Hepatocyte (in vitro differentiated cells): ENCODE measurements at regions not wholly inside any gene's neighbourhood (a gene's known extent, or its start where the extent isn't known, plus 50 kb on each side); places are given as distances from the start of the nearest gene placed in this dataset.
A peak's percentile ranks its signal among the peaks of the same experiment; 100 is the strongest.
"Not testable (repeated sequence)": the region's sequence is repeated elsewhere in the genome, so short reads cannot be mapped to it uniquely, and the experiment has no call there.

ENCODE experiments used
- DNase-seq: peaks from one replicate; pipeline ENCODE4 v3.0.0-alpha.2; 2016; ENCODE audit warnings: low spot score
- H2AFZ ChIP-seq: fragments of 200-600 bp; sonication (generic); 2 replicates; pipeline ENCODE4 v1.6.0; 2016; ENCODE audit warnings: antibody characterized with exemption, mild to moderate bottlenecking
- H3K27ac ChIP-seq: fragments of 200-600 bp; sonication (generic); 2 replicates; pipeline ENCODE4 v1.5.1; 2016; ENCODE audit warnings: mild to moderate bottlenecking
- H3K27me3 ChIP-seq: fragments of 200-600 bp; sonication (generic); 2 replicates; pipeline ENCODE4 v1.6.1; 2016
- H3K36me3 ChIP-seq: fragments of 200-600 bp; sonication (generic); replicated peaks from 2 replicates; pipeline ENCODE4 v1.5.1; 2016; ENCODE audit warnings: low read depth; ENCODE audit not compliant: insufficient read depth
- H3K4me1 ChIP-seq: fragments of 200-600 bp; sonication (generic); 2 replicates; pipeline ENCODE4 v1.5.1; 2016; ENCODE audit warnings: mild to moderate bottlenecking, moderate library complexity; ENCODE audit not compliant: insufficient read depth
- H3K4me2 ChIP-seq: fragments of 200-600 bp; sonication (generic); 2 replicates; pipeline ENCODE4 v1.6.0; 2016
- H3K4me3 ChIP-seq: fragments of 200-600 bp; sonication (generic); 2 replicates; pipeline ENCODE4 v1.5.1; 2016; ENCODE audit warnings: mild to moderate bottlenecking
- H3K79me2 ChIP-seq: fragments of 200-600 bp; sonication (generic); 2 replicates; pipeline ENCODE4 v1.6.0; 2017; ENCODE audit warnings: mild to moderate bottlenecking
- H3K9me2 ChIP-seq: fragments of 200-600 bp; sonication (generic); replicated peaks from 2 replicates; pipeline ENCODE4 v1.6.0; 2017; ENCODE audit warnings: mild to moderate bottlenecking; ENCODE audit not compliant: insufficient read depth
- H3K9me3 ChIP-seq: fragments of 200-600 bp; sonication (generic); 2 replicates; pipeline ENCODE4 v1.5.1; 2016; ENCODE audit warnings: low read depth, mild to moderate bottlenecking
- H4K20me1 ChIP-seq: fragments of 200-600 bp; sonication (generic); 2 replicates; pipeline ENCODE4 v1.6.0; 2016; ENCODE audit warnings: mild to moderate bottlenecking; ENCODE audit not compliant: insufficient read depth, poor library complexity, severe bottlenecking
- CTCF ChIP-seq: fragments of 200-600 bp; sonication (generic); IDR thresholded peaks from 2 replicates; pipeline ENCODE4 v1.5.1; 2016; ENCODE audit warnings: antibody characterized with exemption, mild to moderate bottlenecking; ENCODE audit not compliant: poor library complexity
- EZH2 ChIP-seq: fragments of 200-600 bp; sonication (generic); IDR thresholded peaks from 2 replicates; pipeline ENCODE4 v1.6.1; 2016; ENCODE audit warnings: antibody characterized with exemption, mild to moderate bottlenecking, borderline replicate concordance
- EZH2phosphoT487 ChIP-seq: fragments of 200-600 bp; sonication (generic); IDR thresholded peaks from one replicate; pipeline ENCODE4 v1.6.1; 2018; ENCODE audit warnings: antibody characterized with exemption, mild to moderate bottlenecking, low read depth, moderate library complexity; ENCODE audit not compliant: unreplicated experiment, severe bottlenecking
- WGBS: methylation state at CpG from one replicate; pipeline ENCODE4 v1.1.6; 2016; ENCODE audit warnings: low lambda C conversion rate; ENCODE audit errors: missing lambda C conversion rate; 5-methylcytosine and 5-hydroxymethylcytosine counted together

GRCh38 chr10:100645613-100646392 is 99.6 kb upstream of the PAX2 start:
- no peaks in the 10 kb centered on the region for H3K9me2 ChIP-seq
- H3K27me3 ChIP-seq = peaks cover 59% of the 10 kb centered on the region
- no peak overlapping the region for H3K4me2 ChIP-seq
- no peak for TF ChIP-seq EZH2phosphoT487
- no peak for TF ChIP-seq CTCF
- no peak for TF ChIP-seq EZH2
- no peak overlapping the region for H3K4me3 ChIP-seq
- H2AFZ ChIP-seq = no peak overlapping the region
- H3K79me2 ChIP-seq = no peaks in the 10 kb centered on the region
- 55% methylated on average over 11 of the region's 12 CpGs for WGBS
- no peaks in the 10 kb centered on the region for H3K9me3 ChIP-seq
- H3K27ac ChIP-seq = no peak overlapping the region
- no peaks in the 10 kb centered on the region for H3K36me3 ChIP-seq
- H3K4me1 ChIP-seq = no peaks in the 10 kb centered on the region
- H4K20me1 ChIP-seq = no peaks in the 10 kb centered on the region
- no peak for DNase-seq

GRCh38 chr10:100647928-100648327 is 97.5 kb upstream of the PAX2 start:
- no peak overlapping the region for H2AFZ ChIP-seq
- H3K9me3 ChIP-seq = no peaks in the 10 kb centered on the region
- H4K20me1 ChIP-seq = no peaks in the 10 kb centered on the region
- peak; percentile 46 for DNase-seq
- no peaks in the 10 kb centered on the region for H3K79me2 ChIP-seq
- H3K4me2 ChIP-seq = no peak overlapping the region
- H3K27ac ChIP-seq = peak overlapping the region; percentile 91
- H3K36me3 ChIP-seq = no peaks in the 10 kb centered on the region
- 81% methylated on average over 2 of the region's 2 CpGs for WGBS
- TF ChIP-seq CTCF = no peak
- no peaks in the 10 kb centered on the region for H3K4me1 ChIP-seq
- no peaks in the 10 kb centered on the region for H3K9me2 ChIP-seq
- peaks cover 48% of the 10 kb centered on the region for H3K27me3 ChIP-seq
- no peak overlapping the region for H3K4me3 ChIP-seq

- Histone ChIP-seq H4K20me1 (no peaks in the 10 kb centered on the region), H3K79me2 (no peaks in the 10 kb centered on the region), H3K4me2 (no peak overlapping the region), H3K9me3 (no peaks in the 10 kb centered on the region), H3K27ac (no peak overlapping the region), H3K27me3 (peaks cover 55% of the 10 kb centered on the region), H3K9me2 (no peaks in the 10 kb centered on the region), H3K4me1 (peaks cover 12% of the 10 kb centered on the region), H2AFZ (no peak overlapping the region), H3K4me3 (no peak overlapping the region), H3K36me3 (no peaks in the 10 kb centered on the region)
- TF ChIP-seq CTCF (no peak), EZH2 (no peak), EZH2phosphoT487 (no peak)
- 93% methylated on average over 5 of the region's 7 CpGs for WGBS
- DNase-seq = no peak
These were observed 94.7 kb upstream of the PAX2 start for GRCh38 chr10:100650693-100651092.

- H2AFZ ChIP-seq, H3K4me3 ChIP-seq, H3K9me2 ChIP-seq, H3K4me2 ChIP-seq, H3K27ac ChIP-seq, H4K20me1 ChIP-seq, H3K36me3 ChIP-seq, H3K79me2 ChIP-seq, H3K9me3 ChIP-seq, DNase-seq: not testable (repeated sequence)
- 94% methylated on average over 3 of the region's 3 CpGs for WGBS
- Histone ChIP-seq H3K4me1 (peaks cover 16% of the 10 kb centered on the region), H3K27me3 (peaks cover 56% of the 10 kb centered on the region)
These were observed 94.3 kb upstream of the PAX2 start for GRCh38 chr10:100651099-100651498.
